Glutamatergic neuron (in vitro differentiated cells): ENCODE measurements at regions not wholly inside any gene's neighbourhood (a gene's known extent, or its start where the extent isn't known, plus 50 kb on each side); places are given as distances from the start of the nearest gene placed in this dataset.

Experiments used
- DNase-seq: peaks from one replicate; pipeline ENCODE4 v3.0.0; 2022
- H3K27ac Mint-ChIP-seq: one replicate; pipeline ENCODE4 v1.8.0; 2020; ENCODE audit warnings: mild to moderate bottlenecking, mixed read lengths, inconsistent platforms; ENCODE audit not compliant: unreplicated experiment
- H3K27me3 Mint-ChIP-seq: one replicate; pipeline ENCODE4 v1.8.0; 2020; ENCODE audit warnings: mild to moderate bottlenecking, moderate library complexity, mixed read lengths, inconsistent platforms; ENCODE audit not compliant: unreplicated experiment
- H3K36me3 Mint-ChIP-seq: one replicate; pipeline ENCODE4 v1.8.0; 2020; ENCODE audit warnings: mild to moderate bottlenecking, mixed read lengths, inconsistent platforms; ENCODE audit not compliant: unreplicated experiment
- H3K4me1 Mint-ChIP-seq: one replicate; pipeline ENCODE4 v1.8.0; 2020; ENCODE audit warnings: mild to moderate bottlenecking, low read depth, mixed read lengths, inconsistent platforms; ENCODE audit not compliant: unreplicated experiment
- H3K4me3 Mint-ChIP-seq: one replicate; pipeline ENCODE4 v1.8.0; 2020; ENCODE audit warnings: mild to moderate bottlenecking, mixed read lengths, inconsistent platforms; ENCODE audit not compliant: unreplicated experiment
- H3K9me3 Mint-ChIP-seq: one replicate; pipeline ENCODE4 v1.8.0; 2020; ENCODE audit warnings: mild to moderate bottlenecking, moderate library complexity, mixed read lengths, inconsistent platforms; ENCODE audit not compliant: unreplicated experiment
- CTCF ChIP-seq: fragments of 200-600 bp; sonication (generic); IDR thresholded peaks from one replicate; pipeline ENCODE4 v1.5.0; 2021; ENCODE audit not compliant: partially characterized antibody, unreplicated experiment

DNA sequence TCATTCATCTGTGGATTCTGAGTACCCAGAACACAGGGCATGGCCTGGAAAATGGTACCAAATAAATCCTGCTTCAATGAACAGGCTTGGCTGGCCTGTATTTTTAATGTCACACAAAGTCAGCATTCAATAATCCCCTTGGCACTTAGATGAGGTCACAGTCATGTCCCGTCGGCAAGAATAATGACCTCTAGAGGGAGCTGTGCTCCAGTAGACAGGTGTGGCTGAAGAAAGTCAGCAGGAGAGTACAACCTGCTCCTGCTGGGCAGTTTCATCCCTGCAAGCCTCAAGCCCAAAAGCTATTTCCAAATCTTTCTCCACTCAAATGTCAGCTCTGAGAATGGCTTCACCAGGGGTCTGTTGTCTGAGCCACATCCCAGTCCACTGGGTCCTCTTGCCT, 404.0 kb upstream of the F9 start:
- no peaks in the 10 kb centered on the region for H3K36me3 Mint-ChIP-seq
- no peaks in the 10 kb centered on the region for H3K4me1 Mint-ChIP-seq
- peak; percentile 54 for TF ChIP-seq CTCF
- no peaks in the 10 kb centered on the region for H3K9me3 Mint-ChIP-seq
- H3K4me3 Mint-ChIP-seq = no peak overlapping the region
- peaks cover 4% of the 10 kb centered on the region for H3K27me3 Mint-ChIP-seq
- no peak overlapping the region for H3K27ac Mint-ChIP-seq
- DNase-seq = peak; percentile 12

DNA sequence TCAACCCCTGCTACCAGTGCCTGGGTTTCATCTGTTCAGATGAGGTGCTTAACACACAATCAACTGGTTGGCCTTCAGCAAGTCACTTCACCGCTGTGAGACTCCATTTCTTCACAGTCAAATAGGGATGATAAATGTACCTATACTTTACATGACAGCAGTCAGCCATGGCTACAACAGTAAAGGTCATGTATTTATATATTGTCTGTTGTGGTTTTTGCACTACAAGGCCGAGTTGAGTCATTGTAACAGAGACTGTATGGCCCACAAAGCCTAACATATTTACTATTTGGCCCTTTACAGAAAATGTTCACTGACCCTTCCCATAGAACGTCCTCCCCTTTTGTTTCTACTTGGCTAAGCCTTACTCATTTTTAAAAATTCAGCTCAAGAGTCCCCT, 404.6 kb upstream of the F9 start:
- no peak for DNase-seq
- peaks cover 4% of the 10 kb centered on the region for H3K27me3 Mint-ChIP-seq
- TF ChIP-seq CTCF = no peak
- H3K27ac Mint-ChIP-seq = no peak overlapping the region
- no peaks in the 10 kb centered on the region for H3K36me3 Mint-ChIP-seq
- no peaks in the 10 kb centered on the region for H3K4me1 Mint-ChIP-seq
- no peak overlapping the region for H3K4me3 Mint-ChIP-seq
- no peaks in the 10 kb centered on the region for H3K9me3 Mint-ChIP-seq

DNA sequence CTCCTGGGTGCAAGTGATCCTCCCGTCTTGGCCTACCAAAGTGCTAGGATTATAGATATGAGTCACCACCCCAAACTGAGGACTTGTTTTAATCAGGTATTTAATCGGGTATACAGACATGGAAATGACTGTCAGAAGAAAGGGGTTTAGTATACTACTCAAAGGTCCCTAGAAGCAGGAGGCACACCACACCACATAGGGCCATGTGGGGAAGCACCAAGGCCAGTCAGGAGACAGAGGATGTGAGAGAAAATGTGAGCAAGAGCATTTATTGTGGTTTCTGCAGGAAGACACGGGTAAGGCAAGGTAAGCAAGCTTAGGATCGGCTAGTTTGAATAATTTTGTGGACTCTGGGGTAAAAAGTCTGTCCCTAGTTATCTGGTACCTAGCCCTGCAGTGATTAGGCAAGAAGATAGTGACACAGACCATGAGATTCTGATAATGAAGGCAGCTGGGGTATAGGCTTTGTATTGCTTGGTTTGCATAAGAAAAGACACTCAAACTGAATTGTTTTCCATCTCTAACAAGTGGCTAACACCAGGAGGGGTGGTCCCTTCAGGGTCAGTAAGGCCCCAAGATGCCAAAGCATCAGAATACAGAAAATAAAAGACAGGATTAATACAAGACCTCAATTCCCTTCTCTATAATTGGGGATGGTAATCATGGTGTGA, 408.8 kb upstream of the F9 start:
- Mint-ChIP-seq H3K9me3 (no peaks in the 10 kb centered on the region), H3K27me3 (peaks cover 2% of the 10 kb centered on the region), H3K36me3 (no peaks in the 10 kb centered on the region), H3K4me3 (no peak overlapping the region), H3K27ac (no peak overlapping the region), H3K4me1 (no peaks in the 10 kb centered on the region)
- DNase-seq = no peak
- no peak for TF ChIP-seq CTCF

DNA sequence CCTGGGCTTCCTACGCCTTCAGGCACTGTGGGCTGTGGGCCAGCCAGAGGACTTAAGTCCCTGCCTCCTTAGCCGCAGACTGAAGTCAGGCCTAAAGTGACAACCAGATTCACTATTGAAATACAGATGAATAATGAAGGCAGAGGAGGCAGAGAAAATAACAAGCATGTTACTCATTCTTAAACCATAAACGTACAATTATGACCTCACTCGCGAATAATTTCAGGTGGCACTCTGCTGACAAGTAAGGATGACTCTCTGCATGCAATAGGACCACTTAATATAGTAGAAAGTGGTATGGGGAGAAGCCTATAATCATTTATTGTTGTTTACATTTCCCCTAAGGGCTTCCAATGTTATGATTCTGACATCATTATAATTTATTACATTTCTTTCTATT, 409.2 kb upstream of the FGF13 start:
- no peak for DNase-seq
- no peaks in the 10 kb centered on the region for H3K36me3 Mint-ChIP-seq
- TF ChIP-seq CTCF = no peak
- H3K4me1 Mint-ChIP-seq = no peaks in the 10 kb centered on the region
- no peak overlapping the region for H3K27ac Mint-ChIP-seq
- H3K4me3 Mint-ChIP-seq = no peak overlapping the region
- H3K9me3 Mint-ChIP-seq = no peaks in the 10 kb centered on the region
- H3K27me3 Mint-ChIP-seq = peaks cover 2% of the 10 kb centered on the region

GRCh38 chrX:139113708-139114107, 402.2 kb upstream of the FGF13 start:
- no peak overlapping the region for H3K27ac Mint-ChIP-seq
- no peak for DNase-seq
- H3K36me3 Mint-ChIP-seq = no peaks in the 10 kb centered on the region
- H3K9me3 Mint-ChIP-seq = no peaks in the 10 kb centered on the region
- TF ChIP-seq CTCF = no peak
- H3K27me3 Mint-ChIP-seq = no peaks in the 10 kb centered on the region
- no peak overlapping the region for H3K4me3 Mint-ChIP-seq
- H3K4me1 Mint-ChIP-seq = no peaks in the 10 kb centered on the region
